DND-41 (cell line): ENCODE measurements at regions not wholly inside any gene's neighbourhood (a gene's known extent, or its start where the extent isn't known, plus 50 kb on each side); places are given as distances from the start of the nearest gene placed in this dataset.

Source experiments
- ATAC-seq: fragments of 200-7000 bp; cut with Tn5 transposase; 3 replicates; pipeline ENCODE4 v1.9.1; 2021; ENCODE audit warnings: low read depth; ENCODE audit not compliant: insufficient read depth
- DNase-seq: peaks from one replicate; pipeline ENCODE4 v3.0.0-alpha.2; 2020
- H2AFZ ChIP-seq: 2 replicates; pipeline ENCODE4 v1.6.0; 2012; ENCODE audit warnings: low read depth, low read length
- H3K27ac ChIP-seq: 2 replicates; pipeline ENCODE4 v1.5.1; 2012; ENCODE audit warnings: low read length, inconsistent platforms
- H3K27me3 ChIP-seq: fragments of 200-600 bp; sonication (generic); 2 replicates; pipeline ENCODE4 v1.6.0; 2012; ENCODE audit warnings: low read length, mild to moderate bottlenecking, inconsistent platforms; ENCODE audit not compliant: insufficient read depth, poor library complexity
- H3K36me3 ChIP-seq: 2 replicates; pipeline ENCODE4 v1.5.1; 2012; ENCODE audit warnings: low read length, inconsistent platforms; ENCODE audit not compliant: insufficient read depth
- H3K4me1 ChIP-seq: 2 replicates; pipeline ENCODE4 v1.5.1; 2012; ENCODE audit warnings: mild to moderate bottlenecking, low read length; ENCODE audit not compliant: insufficient read depth
- H3K4me2 ChIP-seq: 2 replicates; pipeline ENCODE4 v1.6.0; 2012; ENCODE audit warnings: mild to moderate bottlenecking, moderate library complexity, low read length, inconsistent platforms; ENCODE audit not compliant: insufficient read depth
- H3K4me3 ChIP-seq, 2 experiments: fragments of 200-600 bp in 1 of 2; shearing (Covaris generic) in 1 of 2; 2 replicates each; pipeline ENCODE4 v1.5.1; 2012 to 2016; ENCODE audit warnings: inconsistent platforms in 2 of 2, low read length in 2 of 2, mild to moderate bottlenecking in 2 of 2, low read depth in 1 of 2, moderate library complexity in 1 of 2
- H3K79me2 ChIP-seq: 2 replicates; pipeline ENCODE4 v1.6.0; 2012; ENCODE audit warnings: low read length, inconsistent platforms; ENCODE audit not compliant: insufficient read depth
- H3K9ac ChIP-seq: 2 replicates; pipeline ENCODE4 v1.6.0; 2012; ENCODE audit warnings: low read depth, mild to moderate bottlenecking, inconsistent platforms, low read length, moderate library complexity
- H3K9me3 ChIP-seq: 2 replicates; pipeline ENCODE4 v1.5.1; 2012; ENCODE audit warnings: low read length, moderate library complexity, mild to moderate bottlenecking, inconsistent platforms; ENCODE audit not compliant: insufficient read depth, severe bottlenecking
- H4K20me1 ChIP-seq: 2 replicates; pipeline ENCODE4 v1.6.0; 2012; ENCODE audit warnings: low read length; ENCODE audit not compliant: insufficient read depth
- CTCF ChIP-seq: IDR thresholded peaks from 2 replicates; pipeline ENCODE4 v1.5.1; 2012; ENCODE audit warnings: borderline replicate concordance, low read length, moderate library complexity, mild to moderate bottlenecking; ENCODE audit not compliant: poor library complexity, severe bottlenecking; ENCODE audit errors: extremely low read depth
- EZH2 ChIP-seq: IDR thresholded peaks from 3 replicates; pipeline ENCODE4 v1.6.1; 2012; ENCODE audit warnings: borderline replicate concordance, low read depth, mild to moderate bottlenecking, moderate library complexity, low read length, inconsistent platforms; ENCODE audit not compliant: severe bottlenecking

- H3K4me3 ChIP-seq = no peak overlapping the region
- peaks cover 14% of the 10 kb centered on the region for H3K4me1 ChIP-seq
- H3K36me3 ChIP-seq = no peaks in the 10 kb centered on the region
- no peak overlapping the region for H3K27ac ChIP-seq
- no peak overlapping the region for H2AFZ ChIP-seq
- no peak overlapping the region for H3K9ac ChIP-seq
- H3K9me3 ChIP-seq = no peaks in the 10 kb centered on the region
- no peaks in the 10 kb centered on the region for H3K79me2 ChIP-seq
- no peaks in the 10 kb centered on the region for H3K27me3 ChIP-seq
- H4K20me1 ChIP-seq = no peaks in the 10 kb centered on the region
- TF ChIP-seq EZH2 (no peak), CTCF (no peak)
- ATAC-seq = no peak
- H3K4me2 ChIP-seq = no peak overlapping the region
- DNase-seq = no peak
Measured at GRCh38 chr17:14446825-14447224, 145.9 kb downstream of the HS3ST3B1 start.

- Histone ChIP-seq H3K9me3 (no peaks in the 10 kb centered on the region), H3K9ac (no peak overlapping the region), H3K36me3 (no peaks in the 10 kb centered on the region), H3K4me3 (no peak overlapping the region), H3K27ac (no peak overlapping the region), H3K79me2 (no peaks in the 10 kb centered on the region), H3K27me3 (no peaks in the 10 kb centered on the region), H3K4me1 (peaks cover 14% of the 10 kb centered on the region), H4K20me1 (no peaks in the 10 kb centered on the region), H3K4me2 (no peak overlapping the region), H2AFZ (no peak overlapping the region)
- no peak for ATAC-seq
- no peak for DNase-seq
- TF ChIP-seq CTCF (no peak), EZH2 (no peak)
Measured at GRCh38 chr17:14444915-14445314, 144.0 kb downstream of the HS3ST3B1 start.

- Histone ChIP-seq H3K79me2 (no peaks in the 10 kb centered on the region), H3K4me1 (peaks cover 14% of the 10 kb centered on the region), H3K27ac (peak overlapping the region; percentile 10; the same call in 1 of the 2 replicates), H4K20me1 (no peaks in the 10 kb centered on the region), H2AFZ (no peak overlapping the region), H3K9me3 (no peaks in the 10 kb centered on the region), H3K27me3 (no peaks in the 10 kb centered on the region), H3K36me3 (no peaks in the 10 kb centered on the region), H3K4me3 (no peak overlapping the region), H3K9ac (no peak overlapping the region), H3K4me2 (no peak overlapping the region)
- TF ChIP-seq EZH2 (no peak), CTCF (peak; percentile 25)
- no peak for DNase-seq
- ATAC-seq = peak; percentile 59; the same call in 1 of the 3 replicates
Measured at GRCh38 chr17:14442798-14443528, 142.1 kb downstream of the HS3ST3B1 start.

GRCh38 chr17:14437176-14437575 lies 136.3 kb downstream of the HS3ST3B1 start:
- Histone ChIP-seq H3K9ac (no peak overlapping the region), H2AFZ (no peak overlapping the region), H3K4me3 (no peak overlapping the region), H3K27me3 (no peaks in the 10 kb centered on the region), H3K36me3 (no peaks in the 10 kb centered on the region), H3K9me3 (no peaks in the 10 kb centered on the region), H3K4me2 (no peak overlapping the region), H3K4me1 (no peaks in the 10 kb centered on the region), H4K20me1 (no peaks in the 10 kb centered on the region), H3K79me2 (no peaks in the 10 kb centered on the region), H3K27ac (no peak overlapping the region)
- no peak for DNase-seq
- no peak for ATAC-seq
- TF ChIP-seq CTCF (no peak), EZH2 (no peak)
